Omental fat pad (tissue), 3 donors: ENCODE measurements at regions not wholly inside any gene's neighbourhood (a gene's known extent, or its start where the extent isn't known, plus 50 kb on each side); places are given as distances from the start of the nearest gene placed in this dataset.

Experiments
- ATAC-seq: fragments of 150-250 bp; one replicate; pipeline ENCODE4 v1.9.1; 2016; ENCODE audit warnings: mild to moderate bottlenecking, moderate library complexity; ENCODE audit not compliant: low FRiP score
- DNase-seq: peaks from one replicate; pipeline ENCODE4 v3.0.0-alpha.2; 2019; ENCODE audit warnings: low spot score
- CTCF ChIP-seq, 3 donors: fragments of 450-650 bp; IDR thresholded peaks; one replicate each; pipeline ENCODE4 v1.5.1; 2016 to 2017; ENCODE audit warnings: antibody characterized with exemption in 3 of 3, mild to moderate bottlenecking in 3 of 3, moderate library complexity in 2 of 3

- no peak for TF ChIP-seq CTCF (IDR thresholded peaks at IDR 0.05)
- ATAC-seq (no peak), DNase-seq (no peak)
Measured at GRCh38 chr5:12645582-12645981, 741.3 kb upstream of the CTNND2 start.

- no peak for ATAC-seq
- TF ChIP-seq CTCF (IDR thresholded peaks at IDR 0.05): no peak
- no peak for DNase-seq
Measured at GRCh38 chr5:12636209-12636608, 732.0 kb upstream of the CTNND2 start.

- TF ChIP-seq CTCF (IDR thresholded peaks at IDR 0.05): no peak
- DNase-seq (no peak), ATAC-seq (no peak)
Measured at GRCh38 chr5:12626556-12626955, 722.3 kb upstream of the CTNND2 start.

GRCh38 chr5:12625667-12626263, 721.5 kb upstream of the CTNND2 start:
- DNase-seq: no peak
- TF ChIP-seq CTCF (IDR thresholded peaks at IDR 0.05): no peak
- ATAC-seq: no peak

GRCh38 chr5:12624776-12625560, 720.7 kb upstream of the CTNND2 start:
- no peak for ATAC-seq
- no peak for DNase-seq
- TF ChIP-seq CTCF (IDR thresholded peaks at IDR 0.05): no peak

GRCh38 chr5:12623408-12623807, 719.2 kb upstream of the CTNND2 start:
- TF ChIP-seq CTCF (IDR thresholded peaks at IDR 0.05): no peak
- no peak for DNase-seq
- ATAC-seq: no peak

- no peak for ATAC-seq
- TF ChIP-seq CTCF (IDR thresholded peaks at IDR 0.05): no peak
Measured at GRCh38 chr5:12616093-12616492, 711.8 kb upstream of the CTNND2 start.

More at GRCh38 chr5:12616093-12616492, 711.8 kb upstream of the CTNND2 start:
- DNase-seq: no peak
